ENCODE measurements at regions not wholly inside any gene's neighbourhood (a gene's known extent, or its start where the extent isn't known, plus 50 kb on each side); places are given as distances from the start of the nearest gene placed in this dataset.
"Not testable (repeated sequence)": the region's sequence is repeated elsewhere in the genome, so short reads cannot be mapped to it uniquely, and the experiment has no call there.

- TF ChIP-seq CTCF (IDR thresholded peaks at IDR 0.05): no peak
- Mint-ChIP-seq H3K9me3 (ENCODE audit: low read depth) (no peaks in the 10 kb centered on the region), H3K4me1 (ENCODE audit: low read depth) (no peaks in the 10 kb centered on the region), H3K27me3 (ENCODE audit: low read depth) (peaks cover 9% of the 10 kb centered on the region), H3K4me3 (ENCODE audit: unreplicated experiment) (no peak overlapping the region), H3K36me3 (ENCODE audit: low read depth) (peaks cover 1% of the 10 kb centered on the region), H3K27ac (ENCODE audit: unreplicated experiment) (no peak overlapping the region)
- DNase-seq (ENCODE audit: low spot score): no peak
Measured at GRCh38 chr12:112611908-112612307, 179.6 kb upstream of the RPH3A start.

- Mint-ChIP-seq H3K4me3 (ENCODE audit: unreplicated experiment) (no peak overlapping the region), H3K27ac (ENCODE audit: unreplicated experiment) (no peak overlapping the region), H3K4me1 (ENCODE audit: low read depth) (no peaks in the 10 kb centered on the region), H3K9me3 (ENCODE audit: low read depth) (no peaks in the 10 kb centered on the region), H3K36me3 (ENCODE audit: low read depth) (no peaks in the 10 kb centered on the region), H3K27me3 (ENCODE audit: low read depth) (peaks cover 19% of the 10 kb centered on the region)
- TF ChIP-seq CTCF (IDR thresholded peaks at IDR 0.05): no peak
- DNase-seq (ENCODE audit: low spot score): no peak
Measured at GRCh38 chr12:112615196-112615595, 176.4 kb upstream of the RPH3A start.

GRCh38 chr12:112616469-112617152 is 174.9 kb upstream of the RPH3A start:
- no peaks in the 10 kb centered on the region for H3K36me3 Mint-ChIP-seq (ENCODE audit: low read depth)
- no peaks in the 10 kb centered on the region for H3K4me1 Mint-ChIP-seq (ENCODE audit: low read depth)
- H3K27me3 Mint-ChIP-seq (ENCODE audit: low read depth): peaks cover 21% of the 10 kb centered on the region
- no peak for TF ChIP-seq CTCF (IDR thresholded peaks at IDR 0.05)
- H3K9me3 Mint-ChIP-seq (ENCODE audit: low read depth): no peaks in the 10 kb centered on the region
- DNase-seq (ENCODE audit: low spot score): no peak
- no peak overlapping the region for H3K27ac Mint-ChIP-seq (ENCODE audit: unreplicated experiment)
- no peak overlapping the region for H3K4me3 Mint-ChIP-seq (ENCODE audit: unreplicated experiment)

- no peaks in the 10 kb centered on the region for H3K36me3 Mint-ChIP-seq (ENCODE audit: low read depth)
- H3K27ac Mint-ChIP-seq (ENCODE audit: unreplicated experiment): no peak overlapping the region
- H3K9me3 Mint-ChIP-seq (ENCODE audit: low read depth): no peaks in the 10 kb centered on the region
- no peak overlapping the region for H3K4me3 Mint-ChIP-seq (ENCODE audit: unreplicated experiment)
- DNase-seq (ENCODE audit: low spot score): no peak
- peaks cover 21% of the 10 kb centered on the region for H3K27me3 Mint-ChIP-seq (ENCODE audit: low read depth)
- TF ChIP-seq CTCF (IDR thresholded peaks at IDR 0.05): no peak
- no peaks in the 10 kb centered on the region for H3K4me1 Mint-ChIP-seq (ENCODE audit: low read depth)
Measured at GRCh38 chr12:112617153-112617505, 174.4 kb upstream of the RPH3A start.

GRCh38 chr12:112627851-112628250 is 163.7 kb upstream of the RPH3A start:
- H3K27ac Mint-ChIP-seq (ENCODE audit: unreplicated experiment): no peak overlapping the region
- H3K36me3 Mint-ChIP-seq (ENCODE audit: low read depth): no peaks in the 10 kb centered on the region
- H3K4me3 Mint-ChIP-seq (ENCODE audit: unreplicated experiment): no peak overlapping the region
- H3K4me1 Mint-ChIP-seq (ENCODE audit: low read depth): no peaks in the 10 kb centered on the region
- H3K27me3 Mint-ChIP-seq (ENCODE audit: low read depth): peaks cover 5% of the 10 kb centered on the region
- H3K9me3 Mint-ChIP-seq (ENCODE audit: low read depth): peaks cover 6% of the 10 kb centered on the region
- TF ChIP-seq CTCF (IDR thresholded peaks at IDR 0.05): no peak
- DNase-seq (ENCODE audit: low spot score): no peak

GRCh38 chr12:112631974-112632373 is 159.6 kb upstream of the RPH3A start:
- H3K27ac Mint-ChIP-seq (ENCODE audit: unreplicated experiment); H3K9me3 Mint-ChIP-seq (ENCODE audit: low read depth); H3K36me3 Mint-ChIP-seq (ENCODE audit: low read depth); DNase-seq (ENCODE audit: low spot score); H3K27me3 Mint-ChIP-seq (ENCODE audit: low read depth); H3K4me3 Mint-ChIP-seq (ENCODE audit: unreplicated experiment); H3K4me1 Mint-ChIP-seq (ENCODE audit: low read depth): not testable (repeated sequence)
